Brain microvascular endothelial cell (primary cell): ENCODE measurements at regions not wholly inside any gene's neighbourhood (a gene's known extent, or its start where the extent isn't known, plus 50 kb on each side); places are given as distances from the start of the nearest gene placed in this dataset.

Experiments used
- DNase-seq: peaks from one replicate; pipeline ENCODE4 v3.0.0-alpha.2; 2020
- H3K27ac ChIP-seq: fragments of 250-450 bp; sonication (Bioruptor Pico); 2 replicates; pipeline ENCODE4 v1.5.1; 2020; ENCODE audit warnings: mild to moderate bottlenecking, moderate library complexity
- H3K27me3 ChIP-seq: fragments of 250-450 bp; sonication (Bioruptor Pico); replicated peaks from 2 replicates; pipeline ENCODE4 v1.5.1; 2020; ENCODE audit warnings: mild to moderate bottlenecking
- H3K36me3 ChIP-seq: fragments of 250-450 bp; sonication (Bioruptor Pico); replicated peaks from 2 replicates; pipeline ENCODE4 v1.5.1; 2020; ENCODE audit warnings: mild to moderate bottlenecking
- H3K4me3 ChIP-seq: 2 replicates; pipeline ENCODE4 v1.5.1; 2011; ENCODE audit warnings: low read depth, mild to moderate bottlenecking, control low read depth, low read length, moderate library complexity
- CTCF ChIP-seq: IDR thresholded peaks from 2 replicates; pipeline ENCODE4 v1.5.1; 2011; ENCODE audit warnings: low read depth, mild to moderate bottlenecking, moderate library complexity, low read length, control low read depth, inconsistent platforms; ENCODE audit errors: missing control alignments
- in situ Hi-C: cut with HindIII; loops from 2 replicates; pipeline ENCODE4 v1.10.0; 2017; ENCODE audit warnings: low sequenced_read_pairs, low pct_ligation_motif_present

GRCh38 chr6:71045296-71045695 is 88.4 kb upstream of the B3GAT2 start:
- in situ Hi-C loops = no loop called here
- no peak overlapping the region for H3K27ac ChIP-seq

DNA sequence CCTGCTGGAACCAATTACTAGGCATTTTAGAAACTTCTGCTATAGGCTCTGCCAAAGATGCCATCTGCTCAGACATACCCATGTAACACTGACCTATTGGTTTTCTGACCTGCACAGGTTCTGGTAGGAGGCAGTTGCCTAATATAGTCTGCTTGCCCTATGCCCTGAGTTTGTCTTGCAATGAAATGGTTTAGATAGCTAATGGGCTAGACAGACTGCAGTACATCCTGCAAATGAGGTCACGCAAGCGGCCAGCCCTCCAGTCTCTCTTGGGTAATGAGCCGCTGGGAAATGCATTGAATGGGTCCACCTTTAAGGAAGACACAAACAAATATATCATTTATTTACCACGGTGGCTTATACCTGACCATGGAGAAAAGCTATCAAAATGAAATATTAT is 90.6 kb upstream of the B3GAT2 start:
- no peak for TF ChIP-seq CTCF
- no peak overlapping the region for H3K27ac ChIP-seq
- H3K27me3 ChIP-seq = no peaks in the 10 kb centered on the region
- no peaks in the 10 kb centered on the region for H3K36me3 ChIP-seq
- no peak for DNase-seq
- in situ Hi-C loops = no loop called here
- no peak overlapping the region for H3K4me3 ChIP-seq

More at GRCh38 chr6:71045296-71045695, 88.4 kb upstream of the B3GAT2 start:
- TF ChIP-seq CTCF = no peak
- Histone ChIP-seq H3K4me3 (no peak overlapping the region), H3K27me3 (no peaks in the 10 kb centered on the region), H3K36me3 (no peaks in the 10 kb centered on the region)
- DNase-seq = no peak

DNA sequence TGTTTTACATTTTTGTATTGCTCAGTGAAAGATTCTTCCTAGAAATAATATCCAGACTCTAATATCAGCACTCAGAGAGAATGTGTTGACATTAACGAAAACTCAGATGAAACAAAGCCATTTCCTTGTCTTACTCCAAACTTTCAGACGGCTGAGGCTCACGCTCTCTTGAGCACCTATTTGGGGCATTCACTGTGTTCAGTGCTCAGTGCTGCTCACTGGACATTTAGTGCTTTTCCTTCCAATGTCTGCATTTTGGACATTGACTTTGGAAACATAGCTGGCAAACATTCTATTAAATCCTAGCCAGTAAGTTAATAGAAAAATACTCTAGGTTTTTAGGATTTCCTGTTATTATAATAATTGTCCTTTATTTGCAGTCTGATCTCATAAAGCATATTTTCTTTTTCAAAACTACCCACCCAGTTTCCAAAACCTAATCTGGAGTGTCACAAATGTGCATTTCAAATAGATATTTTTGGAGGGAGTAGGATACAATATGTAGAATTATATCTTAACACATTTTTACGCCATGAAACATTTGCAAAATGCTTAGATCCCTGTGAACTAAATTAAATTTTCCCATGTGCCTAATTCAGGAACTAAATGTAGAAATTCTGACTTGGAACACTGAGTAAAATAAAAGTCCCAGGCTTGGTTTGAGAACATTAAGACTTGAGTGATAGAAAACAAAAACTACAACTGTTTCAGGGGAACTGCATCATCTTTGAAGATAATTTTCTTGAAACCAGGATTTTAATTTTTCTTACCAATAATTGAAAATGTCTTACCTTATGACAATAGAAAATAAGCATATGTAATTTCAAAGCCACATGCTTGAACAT is 91.7 kb upstream of the B3GAT2 start:
- DNase-seq = no peak
- no peak overlapping the region for H3K4me3 ChIP-seq
- TF ChIP-seq CTCF = no peak
- no peaks in the 10 kb centered on the region for H3K27me3 ChIP-seq
- in situ Hi-C loops = no loop called here
- H3K36me3 ChIP-seq = no peaks in the 10 kb centered on the region
- no peak overlapping the region for H3K27ac ChIP-seq

DNA sequence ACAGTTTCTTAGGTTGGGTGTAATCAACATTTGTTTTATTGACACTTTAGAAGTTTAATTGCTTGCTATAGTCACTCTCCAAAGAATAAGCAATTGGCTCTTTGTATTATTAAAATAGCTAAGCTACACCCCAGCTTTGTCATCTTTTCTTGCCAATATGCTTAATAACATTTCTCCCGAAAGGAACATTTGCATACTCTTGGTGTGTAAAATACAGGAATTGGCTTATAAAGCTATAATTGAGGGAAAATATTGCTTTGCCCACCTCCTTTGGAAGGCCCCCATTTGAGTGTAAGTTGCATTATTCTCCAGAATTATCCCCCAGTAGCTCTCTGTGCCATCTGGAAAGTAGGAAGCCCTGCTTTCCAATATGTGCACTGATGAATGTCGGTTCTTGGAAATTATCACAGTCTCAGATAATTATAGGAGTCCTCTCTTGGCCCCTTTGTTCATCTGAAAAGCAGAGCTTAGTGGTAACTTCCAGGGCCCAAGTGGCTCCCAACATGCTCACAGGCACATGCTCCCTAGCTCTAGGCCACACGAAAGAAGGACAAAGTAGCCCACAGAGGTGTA is 92.4 kb upstream of the B3GAT2 start:
- DNase-seq = no peak
- Histone ChIP-seq H3K27me3 (no peaks in the 10 kb centered on the region), H3K27ac (no peak overlapping the region), H3K4me3 (no peak overlapping the region), H3K36me3 (no peaks in the 10 kb centered on the region)
- in situ Hi-C loops = no loop called here
- no peak for TF ChIP-seq CTCF

DNA sequence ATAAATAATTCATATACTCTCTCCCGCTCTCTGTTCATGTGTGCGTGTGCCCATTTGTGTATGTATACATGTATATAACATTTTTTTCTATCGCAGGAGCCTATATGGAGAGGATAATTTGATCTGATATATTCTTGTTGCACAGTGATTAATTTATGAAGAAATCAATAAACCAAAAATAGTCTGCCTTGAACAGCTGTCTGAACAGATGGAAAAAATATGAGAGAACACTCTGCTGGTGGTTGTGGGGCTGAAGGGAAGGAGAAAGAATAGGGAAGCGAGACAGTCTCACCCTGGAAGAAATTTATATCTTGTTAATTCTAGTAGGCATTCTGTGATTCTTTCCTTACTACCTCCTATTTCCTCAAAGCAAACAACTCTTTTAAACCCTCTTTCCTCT is 96.6 kb upstream of the B3GAT2 start:
- Histone ChIP-seq H3K27ac (no peak overlapping the region), H3K36me3 (no peaks in the 10 kb centered on the region), H3K27me3 (no peaks in the 10 kb centered on the region), H3K4me3 (no peak overlapping the region)
- no peak for TF ChIP-seq CTCF
- DNase-seq = no peak
- in situ Hi-C loops = no loop called here
